GM04504 (cell line): ENCODE measurements at regions not wholly inside any gene's neighbourhood (a gene's known extent, or its start where the extent isn't known, plus 50 kb on each side); places are given as distances from the start of the nearest gene placed in this dataset.
"Not testable (repeated sequence)": the region's sequence is repeated elsewhere in the genome, so short reads cannot be mapped to it uniquely, and the experiment has no call there.

Experiments
- DNase-seq: peaks from one replicate; pipeline ENCODE4 v3.0.0-alpha.2; 2012; ENCODE audit warnings: low read depth

- DNase-seq = no peak
Observed at GRCh38 chr16:8187782-8188372, 402.4 kb downstream of the TMEM114 start.

GRCh38 chr16:8184854-8185253 lies 405.5 kb downstream of the TMEM114 start:
- no peak for DNase-seq

GRCh38 chr16:8183176-8184099 lies 406.9 kb downstream of the TMEM114 start:
- DNase-seq = no peak

- DNase-seq = no peak
Observed at GRCh38 chr16:8182761-8183160, 407.6 kb downstream of the TMEM114 start.

- no peak for DNase-seq
Observed at GRCh38 chr16:8179615-8180014, 410.7 kb downstream of the TMEM114 start.

- no peak for DNase-seq
Observed at GRCh38 chr16:8178271-8178670, 412.0 kb downstream of the TMEM114 start.

- DNase-seq = no peak
Observed at GRCh38 chr16:8175411-8175810, 414.9 kb downstream of the TMEM114 start.

- peak; percentile 6 for DNase-seq
Observed at GRCh38 chr16:8173111-8173644, 417.1 kb downstream of the TMEM114 start.

- no peak for DNase-seq
Observed at GRCh38 chr16:8172551-8172950, 417.8 kb downstream of the TMEM114 start.

- DNase-seq = no peak
Observed at GRCh38 chr16:8168016-8168415, 422.3 kb downstream of the TMEM114 start.

GRCh38 chr16:8167436-8167835 lies 422.9 kb downstream of the TMEM114 start:
- DNase-seq = no peak

GRCh38 chr16:8158051-8158450 lies 432.3 kb downstream of the TMEM114 start:
- no peak for DNase-seq

GRCh38 chr16:8155275-8155674 lies 435.0 kb downstream of the TMEM114 start:
- DNase-seq = no peak

- DNase-seq = no peak
Observed at GRCh38 chr16:8146256-8147012, 443.9 kb downstream of the TMEM114 start.

GRCh38 chr16:8138666-8139065 lies 451.6 kb downstream of the TMEM114 start:
- no peak for DNase-seq

GRCh38 chr16:8137606-8138005 lies 452.7 kb downstream of the TMEM114 start:
- no peak for DNase-seq

- no peak for DNase-seq
Observed at GRCh38 chr16:8130197-8130596, 460.1 kb downstream of the TMEM114 start.

- DNase-seq = no peak
Observed at GRCh38 chr16:8127070-8127469, 463.2 kb downstream of the TMEM114 start.

- DNase-seq = no peak
Observed at GRCh38 chr16:8126313-8126712, 464.0 kb downstream of the TMEM114 start.

GRCh38 chr16:8120001-8120400 lies 470.3 kb downstream of the TMEM114 start:
- no peak for DNase-seq

- DNase-seq = no peak
Observed at GRCh38 chr16:8115814-8116213, 474.5 kb downstream of the TMEM114 start.

- not testable (repeated sequence) for DNase-seq
Observed at GRCh38 chr16:8114941-8115340, 475.4 kb downstream of the TMEM114 start.
